ENCODE measurements at regions not wholly inside any gene's neighbourhood (a gene's known extent, or its start where the extent isn't known, plus 50 kb on each side); places are given as distances from the start of the nearest gene placed in this dataset.

GRCh38 chr16:74020095-74020670, 276.4 kb upstream of the PSMD7 start:
- TF ChIP-seq, protein P1, sequence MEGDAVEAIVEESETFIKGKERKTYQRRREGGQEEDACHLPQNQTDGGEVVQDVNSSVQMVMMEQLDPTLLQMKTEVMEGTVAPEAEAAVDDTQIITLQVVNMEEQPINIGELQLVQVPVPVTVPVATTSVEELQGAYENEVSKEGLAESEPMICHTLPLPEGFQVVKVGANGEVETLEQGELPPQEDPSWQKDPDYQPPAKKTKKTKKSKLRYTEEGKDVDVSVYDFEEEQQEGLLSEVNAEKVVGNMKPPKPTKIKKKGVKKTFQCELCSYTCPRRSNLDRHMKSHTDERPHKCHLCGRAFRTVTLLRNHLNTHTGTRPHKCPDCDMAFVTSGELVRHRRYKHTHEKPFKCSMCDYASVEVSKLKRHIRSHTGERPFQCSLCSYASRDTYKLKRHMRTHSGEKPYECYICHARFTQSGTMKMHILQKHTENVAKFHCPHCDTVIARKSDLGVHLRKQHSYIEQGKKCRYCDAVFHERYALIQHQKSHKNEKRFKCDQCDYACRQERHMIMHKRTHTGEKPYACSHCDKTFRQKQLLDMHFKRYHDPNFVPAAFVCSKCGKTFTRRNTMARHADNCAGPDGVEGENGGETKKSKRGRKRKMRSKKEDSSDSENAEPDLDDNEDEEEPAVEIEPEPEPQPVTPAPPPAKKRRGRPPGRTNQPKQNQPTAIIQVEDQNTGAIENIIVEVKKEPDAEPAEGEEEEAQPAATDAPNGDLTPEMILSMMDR (IDR thresholded peaks at IDR 0.05; ENCODE audit: low read depth, low read length, missing control alignments): no peak
- no peak overlapping the region for H3K4me3 ChIP-seq (replicated peaks; ENCODE audit: low read depth, low read length)
- DNase-seq (ENCODE audit: extremely low read depth, low read depth): no peak

- TF ChIP-seq, protein P1 (IDR thresholded peaks at IDR 0.05; ENCODE audit: low read depth, low read length, missing control alignments): no peak
- DNase-seq (ENCODE audit: extremely low read depth, low read depth): no peak
- H3K4me3 ChIP-seq (replicated peaks; ENCODE audit: low read depth, low read length): no peak overlapping the region
These were observed 277.0 kb upstream of the PSMD7 start for GRCh38 chr16:74019612-74020011.

DNA sequence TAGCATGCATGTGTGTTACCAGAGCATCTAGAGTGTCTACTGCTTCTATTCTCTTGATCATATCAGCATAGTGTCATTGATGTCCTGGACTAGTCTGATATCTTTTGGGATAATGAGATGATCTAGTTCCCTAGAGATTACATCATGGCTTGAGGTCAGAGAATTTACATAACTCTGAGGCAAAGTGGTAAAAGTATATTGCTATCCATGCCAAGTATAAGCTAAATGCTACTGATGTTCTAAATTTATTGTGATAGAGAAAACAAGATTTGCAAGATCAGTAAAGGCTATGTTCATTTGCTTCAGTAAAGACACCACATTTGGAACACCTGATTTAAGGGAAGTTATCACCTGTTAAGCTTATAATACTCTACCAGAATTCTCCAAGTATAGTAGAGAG, 280.7 kb upstream of the PSMD7 start:
- no peak for DNase-seq (ENCODE audit: extremely low read depth, low read depth)
- TF ChIP-seq, protein P1 (IDR thresholded peaks at IDR 0.05; ENCODE audit: low read depth, low read length, missing control alignments): no peak
- H3K4me3 ChIP-seq (replicated peaks; ENCODE audit: low read depth, low read length): no peak overlapping the region

GRCh38 chr16:73998707-73999106, 297.9 kb upstream of the PSMD7 start:
- TF ChIP-seq, protein P1 (IDR thresholded peaks at IDR 0.05; ENCODE audit: low read depth, low read length, missing control alignments): no peak
- DNase-seq (ENCODE audit: extremely low read depth, low read depth): no peak
- H3K4me3 ChIP-seq (replicated peaks; ENCODE audit: low read depth, low read length): no peak overlapping the region

- H3K4me3 ChIP-seq (replicated peaks; ENCODE audit: low read depth, low read length): no peak overlapping the region
- TF ChIP-seq, protein P1 (IDR thresholded peaks at IDR 0.05; ENCODE audit: low read depth, low read length, missing control alignments): no peak
- no peak for DNase-seq (ENCODE audit: extremely low read depth, low read depth)
These were observed 298.6 kb upstream of the PSMD7 start for GRCh38 chr16:73997971-73998370.

DNA sequence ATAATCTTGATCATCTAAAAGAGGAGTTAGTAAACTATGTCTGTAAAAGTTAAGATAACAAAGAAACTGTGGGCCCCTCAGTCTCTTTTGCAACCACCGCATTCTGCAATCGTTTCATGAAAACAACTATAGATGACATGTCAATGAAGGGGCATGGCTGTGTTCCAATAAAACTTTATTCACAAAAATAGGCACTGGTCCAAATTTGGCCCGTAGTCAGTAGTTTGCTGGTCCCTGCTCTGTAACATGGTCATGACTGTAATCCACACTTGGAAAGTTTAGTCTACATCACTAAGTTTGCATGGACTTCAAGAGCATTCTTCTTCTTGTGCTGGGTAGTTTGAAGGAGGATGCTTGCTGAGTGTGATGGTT, 299.3 kb upstream of the PSMD7 start:
- no peak overlapping the region for H3K4me3 ChIP-seq (replicated peaks; ENCODE audit: low read depth, low read length)
- TF ChIP-seq, protein P1 (IDR thresholded peaks at IDR 0.05; ENCODE audit: low read depth, low read length, missing control alignments): no peak
- no peak for DNase-seq (ENCODE audit: extremely low read depth, low read depth)

All from HFF-Myc (cell line).